Activated CD4-positive, alpha-beta memory T cell treated with anti-CD3 and anti-CD28 coated beads, Interleukin-2, amount 10 ng/mL, durations not matched to agents 7 days and 5 days (primary cell): ENCODE measurements at regions not wholly inside any gene's neighbourhood (a gene's known extent, or its start where the extent isn't known, plus 50 kb on each side); places are given as distances from the start of the nearest gene placed in this dataset.
"Not testable (repeated sequence)": the region's sequence is repeated elsewhere in the genome, so short reads cannot be mapped to it uniquely, and the experiment has no call there.

ENCODE experiments used
- CTCF ChIA-PET: fragments of 350-600 bp; sonication (Branson Sonifier 250); formaldehyde crosslinking; loops from one replicate; lab custom pipeline; 2021; ENCODE audit warnings: antibody characterized with exemption, inconsistent platforms; lab: Charles Lee
- POLR2A ChIA-PET: fragments of 350-600 bp; sonication (Branson Sonifier 250); formaldehyde crosslinking; loops from one replicate; lab custom pipeline; 2021; ENCODE audit warnings: antibody characterized with exemption; lab: Charles Lee
- DNase-seq: peaks from one replicate; pipeline ENCODE4 v3.0.0-alpha.2; 2020
- H3K27ac Mint-ChIP-seq: one replicate; pipeline ENCODE4 v1.8.0; 2021; ENCODE audit warnings: mild to moderate bottlenecking, mixed read lengths
- H3K27me3 Mint-ChIP-seq: one replicate; pipeline ENCODE4 v1.8.0; 2021; ENCODE audit warnings: mixed read lengths
- H3K36me3 Mint-ChIP-seq: one replicate; pipeline ENCODE4 v1.8.0; 2021; ENCODE audit warnings: low read depth, mixed read lengths
- H3K4me1 Mint-ChIP-seq: one replicate; pipeline ENCODE4 v1.8.0; 2021; ENCODE audit warnings: mixed read lengths
- H3K4me3 Mint-ChIP-seq: one replicate; pipeline ENCODE4 v1.8.0; 2021; ENCODE audit warnings: mild to moderate bottlenecking, mixed read lengths
- H3K9me3 Mint-ChIP-seq: one replicate; pipeline ENCODE4 v1.8.0; 2021; ENCODE audit warnings: mixed read lengths

DNA sequence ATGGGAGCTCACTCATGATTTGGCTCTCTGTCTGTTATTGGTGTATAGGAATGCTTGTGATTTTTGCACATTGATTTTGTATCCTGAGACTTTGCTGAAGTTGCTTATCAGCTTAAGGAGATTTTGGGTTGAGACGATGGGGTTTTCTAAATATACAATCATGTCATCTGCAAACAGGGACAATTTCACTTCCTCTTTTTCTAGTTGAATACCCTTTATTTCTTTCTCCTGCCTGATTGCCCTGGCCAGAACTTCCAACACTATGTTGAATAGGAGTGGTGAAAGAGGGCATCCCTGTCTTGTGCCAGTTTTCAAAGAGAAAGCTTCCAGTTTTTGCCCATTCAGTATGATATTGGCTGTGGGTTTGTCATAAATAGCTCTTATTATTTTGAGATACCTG, 173.8 kb upstream of the ZNF521 start:
- H3K4me3 Mint-ChIP-seq, H3K27ac Mint-ChIP-seq, H3K27me3 Mint-ChIP-seq, CTCF ChIA-PET, DNase-seq, H3K36me3 Mint-ChIP-seq, POLR2A ChIA-PET, H3K4me1 Mint-ChIP-seq, H3K9me3 Mint-ChIP-seq: not testable (repeated sequence)

DNA sequence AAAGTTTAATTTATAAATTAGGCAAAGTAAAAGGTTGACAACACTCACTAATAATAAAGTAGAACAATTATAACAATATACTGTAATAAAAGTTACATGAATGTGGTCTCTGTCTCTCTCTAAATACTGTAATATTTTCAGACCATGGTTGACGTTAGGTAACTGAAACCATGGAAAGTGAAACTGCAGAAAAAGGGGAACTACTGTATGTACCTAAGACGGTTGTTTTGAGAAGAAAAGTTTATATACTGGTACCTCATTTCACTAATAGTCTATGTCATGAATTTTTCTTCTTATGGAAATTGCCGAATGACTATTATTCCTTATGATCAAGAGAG, 166.7 kb upstream of the ZNF521 start:
- H3K27me3 Mint-ChIP-seq: no peaks in the 10 kb centered on the region
- CTCF ChIA-PET: no interaction called here
- POLR2A ChIA-PET: no interaction called here
- DNase-seq: no peak
- H3K36me3 Mint-ChIP-seq: no peaks in the 10 kb centered on the region
- H3K4me1 Mint-ChIP-seq: no peaks in the 10 kb centered on the region
- H3K9me3 Mint-ChIP-seq: peaks cover 2% of the 10 kb centered on the region
- no peak overlapping the region for H3K4me3 Mint-ChIP-seq
- H3K27ac Mint-ChIP-seq: no peak overlapping the region

DNA sequence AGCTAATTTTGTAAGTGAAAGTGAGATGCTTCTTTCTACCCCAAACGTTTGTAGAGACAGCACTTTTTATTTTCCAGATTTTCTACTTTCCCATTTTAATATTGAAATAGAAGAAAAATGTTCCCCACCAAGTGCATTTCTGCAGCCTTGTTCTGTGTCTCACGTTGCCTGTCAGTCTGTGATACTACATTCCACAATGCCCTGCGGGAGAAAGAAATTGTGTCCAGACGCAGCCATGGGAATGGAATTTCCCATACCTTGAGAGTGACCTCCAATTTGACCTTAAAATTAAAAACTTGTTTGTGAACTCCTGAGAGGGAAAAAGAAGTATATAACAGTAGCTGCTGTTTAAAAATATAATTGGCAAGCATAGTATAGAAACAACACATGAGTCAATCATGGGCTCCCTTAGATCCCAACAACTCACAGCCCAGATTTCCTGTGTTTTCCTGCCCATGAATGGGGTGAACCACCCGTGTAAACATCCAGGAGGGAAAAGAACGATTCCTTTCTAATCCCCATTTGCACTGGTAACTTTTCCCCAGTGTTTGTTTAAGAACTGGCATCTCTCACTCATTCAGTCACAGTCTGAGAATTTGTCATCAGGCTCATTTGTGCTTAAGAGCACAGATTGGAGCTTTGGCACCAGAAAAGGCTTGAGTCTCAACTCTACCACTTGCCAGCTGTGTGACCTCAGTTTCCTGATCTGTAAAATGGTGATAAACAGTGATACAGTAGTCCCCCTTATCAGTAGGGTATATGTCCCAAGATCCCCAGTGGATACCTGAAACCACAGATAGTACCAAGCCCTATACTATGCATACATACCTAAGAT, 166.1 kb upstream of the ZNF521 start:
- Mint-ChIP-seq H3K36me3 (no peaks in the 10 kb centered on the region), H3K9me3 (peaks cover 3% of the 10 kb centered on the region), H3K27me3 (no peaks in the 10 kb centered on the region), H3K4me3 (no peak overlapping the region), H3K27ac (no peak overlapping the region), H3K4me1 (no peaks in the 10 kb centered on the region)
- CTCF ChIA-PET: no interaction called here
- POLR2A ChIA-PET: no interaction called here
- DNase-seq: no peak

DNA sequence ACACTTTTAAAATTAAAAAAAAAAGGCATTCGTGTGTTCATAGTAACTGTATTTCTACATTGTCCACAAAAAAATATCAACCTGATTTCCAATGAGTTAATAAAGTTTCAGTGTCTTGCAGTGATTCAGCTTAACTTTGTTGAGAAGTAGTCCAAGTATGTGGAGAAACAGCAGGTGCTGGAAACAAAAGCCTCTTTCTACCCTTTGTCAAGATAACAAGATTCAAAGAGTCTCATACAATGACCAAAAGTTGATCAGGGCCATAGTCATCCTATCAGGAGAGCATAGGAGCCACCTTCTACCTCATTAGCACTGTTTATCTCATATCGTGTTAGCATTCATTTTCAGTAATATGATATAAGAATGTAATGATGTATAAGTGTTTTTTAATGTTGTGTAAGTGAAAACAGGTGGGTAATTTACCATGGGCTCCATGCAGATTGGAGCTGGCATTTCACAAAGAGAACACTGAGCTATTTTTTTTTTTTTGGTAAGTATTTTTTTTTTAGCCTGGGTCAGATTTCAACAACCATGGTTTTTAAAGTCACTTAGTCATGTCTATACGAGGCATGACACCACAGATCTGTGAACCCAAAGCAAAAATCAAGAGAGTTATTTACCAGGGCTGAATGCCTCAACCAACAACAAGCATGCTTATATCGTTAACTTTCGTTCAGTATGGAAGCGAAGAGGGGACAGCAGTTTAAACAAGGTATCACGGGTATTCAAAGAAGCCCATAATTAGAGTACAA, 165.0 kb upstream of the ZNF521 start:
- Mint-ChIP-seq H3K36me3 (no peaks in the 10 kb centered on the region), H3K4me3 (no peak overlapping the region), H3K27ac (no peak overlapping the region), H3K27me3 (no peaks in the 10 kb centered on the region), H3K9me3 (peaks cover 3% of the 10 kb centered on the region), H3K4me1 (no peaks in the 10 kb centered on the region)
- DNase-seq: no peak
- POLR2A ChIA-PET: no interaction called here
- CTCF ChIA-PET: no interaction called here

DNA sequence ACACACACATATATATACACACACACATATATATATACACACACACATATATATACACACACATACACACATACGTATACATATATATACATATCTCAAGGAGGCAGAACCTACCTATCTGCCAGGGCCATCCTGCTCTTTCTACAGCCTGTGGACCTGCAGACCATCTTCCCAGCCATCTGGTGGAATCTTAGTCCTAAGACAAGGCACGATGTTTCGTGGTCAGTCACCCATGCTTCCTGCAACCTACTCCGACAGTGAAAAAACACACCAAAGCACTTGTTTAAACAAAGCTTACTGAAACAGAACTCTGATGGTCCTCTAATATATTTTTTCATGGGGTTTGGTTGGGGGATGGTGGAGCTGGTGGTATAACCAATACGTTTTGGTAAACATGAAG, 164.2 kb upstream of the ZNF521 start:
- no peak for DNase-seq
- peaks cover 3% of the 10 kb centered on the region for H3K9me3 Mint-ChIP-seq
- no peak overlapping the region for H3K27ac Mint-ChIP-seq
- H3K4me3 Mint-ChIP-seq: no peak overlapping the region
- H3K36me3 Mint-ChIP-seq: no peaks in the 10 kb centered on the region
- H3K27me3 Mint-ChIP-seq: no peaks in the 10 kb centered on the region
- ChIA-PET POLR2A (no interaction called here), CTCF (no interaction called here)
- no peaks in the 10 kb centered on the region for H3K4me1 Mint-ChIP-seq

DNA sequence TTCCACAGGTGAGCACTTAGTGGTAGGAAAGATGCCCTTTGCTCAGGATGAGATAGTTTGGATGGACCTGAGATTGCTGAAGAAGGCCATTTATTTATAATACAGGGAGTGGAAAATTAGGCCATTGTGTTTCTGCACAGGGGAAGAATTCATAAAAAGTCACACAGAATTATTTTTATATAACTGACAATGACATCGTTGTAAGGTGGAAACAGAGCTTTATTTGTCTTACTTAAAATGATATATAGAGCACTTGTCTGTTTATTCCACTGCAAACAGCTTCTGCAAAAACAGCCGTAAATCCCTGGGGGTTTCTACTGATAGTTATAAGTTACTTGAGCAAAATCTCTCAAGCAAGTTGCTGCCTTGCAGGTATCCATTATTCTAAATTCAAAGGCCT, 158.1 kb upstream of the ZNF521 start:
- Mint-ChIP-seq H3K9me3 (peaks cover 3% of the 10 kb centered on the region), H3K27ac (no peak overlapping the region), H3K4me1 (no peaks in the 10 kb centered on the region), H3K27me3 (no peaks in the 10 kb centered on the region), H3K36me3 (no peaks in the 10 kb centered on the region), H3K4me3 (no peak overlapping the region)
- ChIA-PET CTCF (no interaction called here), POLR2A (no interaction called here)
- no peak for DNase-seq

DNA sequence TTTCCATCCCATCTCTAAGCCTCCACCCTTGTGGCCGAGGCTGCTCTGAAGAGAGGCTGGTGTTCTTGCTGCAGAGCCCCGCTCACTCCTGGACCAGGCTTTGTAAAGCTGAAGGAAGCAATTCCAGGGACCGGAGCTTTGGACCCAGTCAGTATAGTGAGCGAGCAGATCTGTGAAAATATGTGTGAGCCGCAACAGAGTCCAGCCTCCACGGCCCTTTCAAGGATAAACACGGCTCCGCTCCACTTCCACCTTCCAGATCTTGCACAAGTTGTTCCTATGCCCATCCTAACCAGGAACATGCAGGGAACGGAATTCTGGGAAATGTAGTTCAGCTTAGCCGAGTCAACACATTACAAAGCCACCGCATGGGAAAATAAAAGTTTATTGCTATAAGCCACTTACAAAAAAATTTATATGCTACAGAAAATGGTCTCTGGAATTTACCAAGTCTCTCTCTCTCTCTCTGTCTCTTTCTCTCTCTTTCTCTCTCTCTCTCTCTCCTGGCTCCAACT, 151.7 kb upstream of the ZNF521 start:
- CTCF ChIA-PET: no interaction called here
- no peaks in the 10 kb centered on the region for H3K36me3 Mint-ChIP-seq
- no peaks in the 10 kb centered on the region for H3K9me3 Mint-ChIP-seq
- H3K27me3 Mint-ChIP-seq: no peaks in the 10 kb centered on the region
- H3K4me3 Mint-ChIP-seq: no peak overlapping the region
- H3K4me1 Mint-ChIP-seq: no peaks in the 10 kb centered on the region
- H3K27ac Mint-ChIP-seq: no peak overlapping the region
- POLR2A ChIA-PET: no interaction called here
- no peak for DNase-seq

DNA sequence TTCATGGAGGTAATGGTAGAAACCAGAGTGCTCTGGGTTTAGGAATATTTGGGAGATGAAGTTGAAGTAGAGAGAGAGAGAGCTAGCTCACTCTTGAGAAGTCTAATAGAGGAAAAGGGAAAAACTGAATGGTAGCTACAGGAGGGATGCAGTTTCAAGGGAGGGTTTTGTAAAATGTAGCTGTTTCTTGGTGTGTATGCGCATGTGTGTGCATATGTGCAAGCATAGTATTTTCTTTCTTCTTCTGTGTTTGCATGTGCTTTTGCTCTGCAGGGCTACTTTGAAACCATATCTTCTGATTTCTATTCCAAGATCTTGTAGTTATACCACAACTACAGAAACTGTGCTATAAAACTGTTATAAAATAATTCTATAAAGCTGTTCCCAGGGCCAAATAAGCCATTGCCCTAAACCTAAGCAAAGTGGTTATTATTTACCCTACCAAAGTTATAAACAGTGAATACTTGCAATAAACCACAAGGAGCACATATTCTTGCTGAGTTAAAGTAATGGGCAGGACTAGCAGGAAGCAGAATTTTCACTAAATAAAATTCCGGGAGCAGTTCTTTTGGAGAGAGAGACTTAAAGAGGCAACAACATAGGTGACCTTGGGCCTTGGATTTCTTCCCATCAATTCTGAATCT, 145.3 kb upstream of the ZNF521 start:
- H3K4me3 Mint-ChIP-seq: no peak overlapping the region
- H3K27ac Mint-ChIP-seq: no peak overlapping the region
- ChIA-PET CTCF (no interaction called here), POLR2A (no interaction called here)
- no peaks in the 10 kb centered on the region for H3K9me3 Mint-ChIP-seq
- no peaks in the 10 kb centered on the region for H3K4me1 Mint-ChIP-seq
- H3K36me3 Mint-ChIP-seq: no peaks in the 10 kb centered on the region
- H3K27me3 Mint-ChIP-seq: no peaks in the 10 kb centered on the region
- DNase-seq: no peak

DNA sequence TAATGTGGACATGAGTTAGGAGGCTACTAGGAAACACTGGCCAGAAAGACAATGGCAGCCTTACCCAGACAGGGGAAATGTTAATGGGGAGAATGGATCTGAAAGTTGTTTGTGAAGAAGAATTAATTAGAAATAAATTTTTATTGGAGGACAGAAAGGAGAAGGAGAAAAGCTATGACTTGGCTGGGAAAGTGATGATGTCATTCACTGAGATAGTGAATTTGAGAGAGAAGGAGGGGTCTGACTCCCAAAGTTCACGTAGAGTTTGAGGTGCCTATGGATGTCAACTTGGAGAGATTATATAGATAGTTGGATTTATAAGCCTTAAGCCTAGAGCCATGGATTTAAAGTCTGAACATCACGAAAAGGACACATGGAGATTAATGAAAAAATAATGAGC, 144.6 kb upstream of the ZNF521 start:
- H3K4me1 Mint-ChIP-seq: no peaks in the 10 kb centered on the region
- CTCF ChIA-PET: no interaction called here
- POLR2A ChIA-PET: no interaction called here
- no peak overlapping the region for H3K4me3 Mint-ChIP-seq
- no peak for DNase-seq
- no peak overlapping the region for H3K27ac Mint-ChIP-seq
- H3K9me3 Mint-ChIP-seq: no peaks in the 10 kb centered on the region
- no peaks in the 10 kb centered on the region for H3K27me3 Mint-ChIP-seq
- no peaks in the 10 kb centered on the region for H3K36me3 Mint-ChIP-seq

DNA sequence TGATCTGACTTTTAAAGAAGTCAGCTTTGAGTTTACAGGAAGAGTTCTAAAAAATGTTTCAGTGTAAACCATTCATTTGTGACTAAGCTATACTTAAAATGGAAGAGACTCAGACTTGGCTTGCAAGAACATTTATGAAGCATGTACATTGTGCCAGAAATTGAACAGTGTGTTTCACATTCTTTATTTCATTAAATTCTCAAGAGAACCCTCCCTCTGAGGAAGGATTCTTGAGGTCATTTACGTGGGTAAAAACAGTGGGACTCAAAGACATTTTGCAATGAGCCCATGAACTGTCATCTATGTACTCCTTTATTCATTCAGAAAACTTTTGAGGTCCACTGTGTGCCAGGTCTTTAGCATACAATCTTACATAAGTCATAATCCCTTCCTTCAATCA, 143.6 kb upstream of the ZNF521 start:
- POLR2A ChIA-PET: no interaction called here
- H3K4me3 Mint-ChIP-seq: no peak overlapping the region
- no peaks in the 10 kb centered on the region for H3K36me3 Mint-ChIP-seq
- no peaks in the 10 kb centered on the region for H3K9me3 Mint-ChIP-seq
- no peak overlapping the region for H3K27ac Mint-ChIP-seq
- no peaks in the 10 kb centered on the region for H3K27me3 Mint-ChIP-seq
- CTCF ChIA-PET: no interaction called here
- H3K4me1 Mint-ChIP-seq: no peaks in the 10 kb centered on the region
- no peak for DNase-seq

DNA sequence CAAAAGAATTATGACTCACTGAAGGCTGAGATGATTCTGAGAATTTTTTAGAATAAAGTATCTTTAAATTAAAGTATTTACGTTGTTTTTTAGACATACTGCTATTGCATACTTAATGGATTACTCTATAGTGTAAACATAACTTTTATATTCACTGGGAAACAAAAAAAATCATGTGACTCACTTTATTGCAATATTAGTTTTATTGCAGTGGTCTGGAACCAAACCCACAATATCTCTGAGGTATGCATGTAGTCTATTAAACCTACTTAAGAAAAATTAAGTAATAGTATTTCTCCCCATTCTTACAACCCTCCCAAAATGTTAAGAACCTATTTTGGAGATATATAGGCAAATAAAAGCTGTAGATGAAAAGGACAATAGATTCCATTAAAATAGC, 142.9 kb upstream of the ZNF521 start:
- CTCF ChIA-PET: no interaction called here

DNA sequence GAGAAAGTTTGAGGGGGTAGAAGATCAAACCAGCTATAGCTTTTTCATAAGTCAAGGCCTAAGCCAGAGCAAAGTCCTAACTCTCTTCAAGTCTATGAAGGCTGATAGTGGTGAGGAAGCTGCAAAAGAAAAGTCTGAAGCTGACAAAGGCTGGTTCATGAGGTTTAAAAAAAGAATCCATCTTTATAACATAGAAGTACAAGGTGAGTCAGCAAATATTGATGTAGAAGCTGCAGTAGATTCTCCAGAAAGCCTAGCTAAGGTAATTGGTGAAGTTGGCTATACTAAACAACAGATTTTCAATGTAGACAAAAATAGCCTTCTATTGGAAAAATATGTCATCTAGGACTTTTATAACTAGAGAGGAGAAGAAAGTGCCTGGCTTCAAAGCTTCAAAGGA, 141.4 kb upstream of the ZNF521 start:
- H3K4me3 Mint-ChIP-seq: no peak overlapping the region
- no peaks in the 10 kb centered on the region for H3K4me1 Mint-ChIP-seq
- H3K27ac Mint-ChIP-seq: no peak overlapping the region
- no peaks in the 10 kb centered on the region for H3K9me3 Mint-ChIP-seq
- no peak for DNase-seq
- H3K27me3 Mint-ChIP-seq: no peaks in the 10 kb centered on the region
- ChIA-PET POLR2A (no interaction called here), CTCF (no interaction called here)
- H3K36me3 Mint-ChIP-seq: no peaks in the 10 kb centered on the region

More for the DNA sequence above, 142.9 kb upstream of the ZNF521 start:
- DNase-seq: no peak
- POLR2A ChIA-PET: no interaction called here
- H3K27ac Mint-ChIP-seq: no peak overlapping the region
- H3K36me3 Mint-ChIP-seq: no peaks in the 10 kb centered on the region
- H3K4me1 Mint-ChIP-seq: no peaks in the 10 kb centered on the region
- no peaks in the 10 kb centered on the region for H3K27me3 Mint-ChIP-seq
- H3K4me3 Mint-ChIP-seq: no peak overlapping the region
- no peaks in the 10 kb centered on the region for H3K9me3 Mint-ChIP-seq

DNA sequence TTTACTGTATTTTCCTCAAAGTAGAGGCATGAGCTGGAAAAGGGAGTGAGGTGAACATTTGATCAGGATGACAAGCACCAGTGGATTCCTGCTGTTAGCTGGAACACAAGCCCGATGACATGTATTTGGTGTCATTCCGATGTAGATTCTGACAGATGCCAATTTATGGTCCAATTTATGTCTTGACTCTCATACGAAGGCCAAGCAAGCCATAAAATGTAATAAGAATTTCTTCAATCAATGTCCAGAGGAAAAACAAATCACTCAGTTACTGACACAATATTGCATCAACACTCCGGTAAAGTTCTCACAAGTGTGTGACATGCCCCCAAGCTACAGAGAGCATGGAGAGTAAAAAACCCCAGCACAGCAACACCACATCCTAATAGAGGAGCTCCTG, 138.3 kb upstream of the ZNF521 start:
- no peak overlapping the region for H3K27ac Mint-ChIP-seq
- no peak overlapping the region for H3K4me3 Mint-ChIP-seq
- no peaks in the 10 kb centered on the region for H3K9me3 Mint-ChIP-seq
- DNase-seq: no peak
- POLR2A ChIA-PET: interaction anchor here (0.7 kb wide), 1 partner anchor 62 kb away, joined by 3 read pairs; no protein-coding TSS in a partner anchor
- CTCF ChIA-PET: no interaction called here
- H3K4me1 Mint-ChIP-seq: no peaks in the 10 kb centered on the region
- H3K36me3 Mint-ChIP-seq: no peaks in the 10 kb centered on the region
- H3K27me3 Mint-ChIP-seq: no peaks in the 10 kb centered on the region
